ENCODE measurements at regions not wholly inside any gene's neighbourhood (a gene's known extent, or its start where the extent isn't known, plus 50 kb on each side); places are given as distances from the start of the nearest gene placed in this dataset.

DNA sequence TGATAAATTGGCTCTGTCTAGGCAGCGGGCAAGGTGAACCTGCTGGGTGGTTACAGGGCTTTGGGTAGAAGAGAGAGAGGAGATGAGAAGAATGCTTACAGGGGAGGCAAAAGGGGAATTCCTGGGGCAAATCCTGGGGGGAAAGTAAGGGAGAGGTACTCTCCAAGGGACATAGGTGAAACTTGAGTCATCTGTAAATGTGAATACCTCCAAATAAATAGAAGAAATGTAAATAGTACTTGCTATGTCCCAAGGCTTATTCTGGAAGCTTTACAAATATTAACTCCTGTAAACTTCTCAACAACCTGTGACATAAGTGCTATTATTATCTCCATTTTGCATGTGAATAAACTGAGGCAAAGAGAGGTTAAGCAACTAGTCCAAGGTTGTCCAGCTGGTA is 57.7 kb upstream of the CDK13 start:
- TF ChIP-seq, protein P1, sequence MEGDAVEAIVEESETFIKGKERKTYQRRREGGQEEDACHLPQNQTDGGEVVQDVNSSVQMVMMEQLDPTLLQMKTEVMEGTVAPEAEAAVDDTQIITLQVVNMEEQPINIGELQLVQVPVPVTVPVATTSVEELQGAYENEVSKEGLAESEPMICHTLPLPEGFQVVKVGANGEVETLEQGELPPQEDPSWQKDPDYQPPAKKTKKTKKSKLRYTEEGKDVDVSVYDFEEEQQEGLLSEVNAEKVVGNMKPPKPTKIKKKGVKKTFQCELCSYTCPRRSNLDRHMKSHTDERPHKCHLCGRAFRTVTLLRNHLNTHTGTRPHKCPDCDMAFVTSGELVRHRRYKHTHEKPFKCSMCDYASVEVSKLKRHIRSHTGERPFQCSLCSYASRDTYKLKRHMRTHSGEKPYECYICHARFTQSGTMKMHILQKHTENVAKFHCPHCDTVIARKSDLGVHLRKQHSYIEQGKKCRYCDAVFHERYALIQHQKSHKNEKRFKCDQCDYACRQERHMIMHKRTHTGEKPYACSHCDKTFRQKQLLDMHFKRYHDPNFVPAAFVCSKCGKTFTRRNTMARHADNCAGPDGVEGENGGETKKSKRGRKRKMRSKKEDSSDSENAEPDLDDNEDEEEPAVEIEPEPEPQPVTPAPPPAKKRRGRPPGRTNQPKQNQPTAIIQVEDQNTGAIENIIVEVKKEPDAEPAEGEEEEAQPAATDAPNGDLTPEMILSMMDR (IDR thresholded peaks at IDR 0.05; ENCODE audit: extremely low read depth in 1 of 2, insufficient read depth in 1 of 2, low read depth in 1 of 2, low read length in 2 of 2) = no peak
- no peak for TF ChIP-seq POLR2A (IDR thresholded peaks at IDR 0.05; ENCODE audit: low read depth, low read length)
- no peak for TF ChIP-seq FOS (IDR thresholded peaks at IDR 0.05; ENCODE audit: borderline replicate concordance, insufficient read depth, low read length)
- no peak for TF ChIP-seq MYC (IDR thresholded peaks at IDR 0.05; ENCODE audit: low read depth, low read length)
- Histone ChIP-seq H3K36me3 (ENCODE audit: control insufficient read depth in 2 of 2, extremely low read depth in 1 of 2, insufficient read depth in 2 of 2, low read length in 2 of 2) (no peaks in the 10 kb centered on the region), H3K4me1 (ENCODE audit: control insufficient read depth, extremely low read depth, insufficient read depth, low read length) (no peaks in the 10 kb centered on the region), H3K9me3 (replicated peaks; ENCODE audit: control insufficient read depth, insufficient read depth, low read length) (no peaks in the 10 kb centered on the region), H3K9ac (replicated peaks; ENCODE audit: extremely low read depth, insufficient read depth, low read length) (no peak overlapping the region), H3K4me2 (ENCODE audit: insufficient read depth, low read length) (no peak overlapping the region), H2AFZ (ENCODE audit: low read depth, low read length) (no peak overlapping the region), H3K27me3 (ENCODE audit: control insufficient read depth in 2 of 2, insufficient read depth in 2 of 2, low read length in 2 of 2) (peaks cover 10 to 24% of the 10 kb centered on the region in 2 experiments), H3K79me2 (ENCODE audit: control insufficient read depth, insufficient read depth, low read length) (no peaks in the 10 kb centered on the region), H3K9me1 (replicated peaks; ENCODE audit: control insufficient read depth, extremely low read depth, insufficient read depth, low read length) (no peaks in the 10 kb centered on the region), H3K27ac (ENCODE audit: insufficient read depth, low read depth, low read length) (no peak overlapping the region), H4K20me1 (replicated peaks; ENCODE audit: control insufficient read depth, extremely low read depth, insufficient read depth, low read length) (no peaks in the 10 kb centered on the region), H3K4me3 (replicated peaks in 1 of 3; ENCODE audit: insufficient read depth in 1 of 3, low read depth in 1 of 3, low read length in 3 of 3) (no peak overlapping the region)
- intact Hi-C loops (cut with micrococcal nuclease) (no loop called here), dilution Hi-C loops (cut with MboI; ENCODE audit: extremely low pct_ligation_motif_present, low sequenced_read_pairs) (no loop called here)
- ChIA-PET POLR2A (interaction anchor here (0.6 kb wide), 1 partner anchor 48 kb away, joined by 4 read pairs; no protein-coding TSS in a partner anchor), CTCF (interaction anchor here (0.9 to 9.4 kb wide), 2 partner anchors 8 to 159 kb away, joined by 3 to 270 read pairs; no protein-coding TSS in a partner anchor)
- FAIRE-seq = no peak
- no peak for DNase-seq (ENCODE audit: low read depth, low spot score)
- no TSS peak for BruUV-seq (replicated peaks)

DNA sequence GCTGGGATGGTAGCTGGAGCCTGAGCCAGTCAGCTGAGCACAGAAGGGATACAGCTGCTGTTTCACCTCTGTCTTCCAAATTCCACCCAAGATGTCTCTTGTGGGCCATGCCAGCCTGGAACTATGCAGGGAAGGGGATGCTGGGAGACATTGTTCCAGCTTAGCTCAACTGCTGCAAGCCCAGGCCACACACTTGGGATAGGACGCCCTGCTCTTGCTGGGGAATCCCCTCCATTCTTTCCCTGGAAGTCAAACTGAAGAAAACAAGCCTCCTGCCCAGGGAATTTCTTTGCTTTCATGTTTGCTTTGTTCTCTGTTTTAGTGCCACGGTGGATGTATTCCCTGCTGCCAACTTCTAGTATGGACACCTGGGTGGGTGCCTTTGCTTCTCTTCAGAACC is 55.2 kb upstream of the CDK13 start:
- Histone ChIP-seq H3K9me3 (replicated peaks; ENCODE audit: control insufficient read depth, insufficient read depth, low read length) (no peaks in the 10 kb centered on the region), H3K9me1 (replicated peaks; ENCODE audit: control insufficient read depth, extremely low read depth, insufficient read depth, low read length) (no peaks in the 10 kb centered on the region), H3K9ac (replicated peaks; ENCODE audit: extremely low read depth, insufficient read depth, low read length) (no peak overlapping the region), H3K4me2 (ENCODE audit: insufficient read depth, low read length) (no peak overlapping the region), H3K4me1 (ENCODE audit: control insufficient read depth, extremely low read depth, insufficient read depth, low read length) (no peaks in the 10 kb centered on the region), H3K27ac (ENCODE audit: insufficient read depth, low read depth, low read length) (no peak overlapping the region), H3K4me3 (replicated peaks in 1 of 3; ENCODE audit: insufficient read depth in 1 of 3, low read depth in 1 of 3, low read length in 3 of 3) (no peak overlapping the region), H3K27me3 (ENCODE audit: control insufficient read depth in 2 of 2, insufficient read depth in 2 of 2, low read length in 2 of 2) (peaks cover 22 to 28% of the 10 kb centered on the region in 2 experiments), H3K79me2 (ENCODE audit: control insufficient read depth, insufficient read depth, low read length) (no peaks in the 10 kb centered on the region), H3K36me3 (ENCODE audit: control insufficient read depth in 2 of 2, extremely low read depth in 1 of 2, insufficient read depth in 2 of 2, low read length in 2 of 2) (no peaks in the 10 kb centered on the region), H4K20me1 (replicated peaks; ENCODE audit: control insufficient read depth, extremely low read depth, insufficient read depth, low read length) (no peaks in the 10 kb centered on the region), H2AFZ (ENCODE audit: low read depth, low read length) (no peak overlapping the region)
- POLR2A ChIA-PET = no interaction called here
- no peak for TF ChIP-seq GATA2 (IDR thresholded peaks at IDR 0.05; ENCODE audit: insufficient read depth, insufficient read length, low read depth, low read length)
- no peak for TF ChIP-seq FOS (IDR thresholded peaks at IDR 0.05; ENCODE audit: borderline replicate concordance, insufficient read depth, low read length)
- dilution Hi-C loops (cut with MboI; ENCODE audit: extremely low pct_ligation_motif_present, low sequenced_read_pairs) = no loop called here
- no peak for FAIRE-seq
- BruUV-seq (replicated peaks) = no TSS peak
- peak; percentile 19 for DNase-seq (ENCODE audit: low read depth, low spot score)
- intact Hi-C loops (cut with micrococcal nuclease) = loop anchor here (5.0 kb wide), 1 partner anchor 1837 kb away; no protein-coding TSS in a partner anchor
- CTCF ChIA-PET = interaction anchor here (0.7 to 9.4 kb wide), 5 partner anchors 9 to 315 kb away, joined by 3 to 270 read pairs (median 4); partner anchors contain the start of gene SUGCT

All from endothelial cell of umbilical vein (primary cell).